ENCODE measurements at regions not wholly inside any gene's neighbourhood (a gene's known extent, or its start where the extent isn't known, plus 50 kb on each side); places are given as distances from the start of the nearest gene placed in this dataset.

DNA sequence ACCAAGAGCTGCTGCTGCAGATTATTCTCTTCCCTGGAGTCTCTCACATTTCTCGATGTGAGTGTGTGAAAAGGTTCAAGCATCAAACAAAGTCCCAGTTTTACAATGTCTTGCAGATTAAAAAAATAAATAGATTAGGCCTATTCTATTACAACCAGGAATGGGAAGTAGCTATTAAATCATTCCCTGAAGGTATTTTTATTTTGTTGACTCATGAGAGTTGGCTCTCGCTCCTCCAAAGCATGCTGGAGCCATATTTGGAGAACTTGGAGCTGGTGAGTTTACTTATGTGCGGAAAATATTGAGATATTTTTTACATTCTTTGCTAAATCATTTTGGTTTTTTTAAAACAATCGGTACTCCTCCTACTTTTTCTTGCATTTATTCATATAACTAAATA, 572.3 kb downstream of the ETNK1 start:
- TF ChIP-seq, protein P1, sequence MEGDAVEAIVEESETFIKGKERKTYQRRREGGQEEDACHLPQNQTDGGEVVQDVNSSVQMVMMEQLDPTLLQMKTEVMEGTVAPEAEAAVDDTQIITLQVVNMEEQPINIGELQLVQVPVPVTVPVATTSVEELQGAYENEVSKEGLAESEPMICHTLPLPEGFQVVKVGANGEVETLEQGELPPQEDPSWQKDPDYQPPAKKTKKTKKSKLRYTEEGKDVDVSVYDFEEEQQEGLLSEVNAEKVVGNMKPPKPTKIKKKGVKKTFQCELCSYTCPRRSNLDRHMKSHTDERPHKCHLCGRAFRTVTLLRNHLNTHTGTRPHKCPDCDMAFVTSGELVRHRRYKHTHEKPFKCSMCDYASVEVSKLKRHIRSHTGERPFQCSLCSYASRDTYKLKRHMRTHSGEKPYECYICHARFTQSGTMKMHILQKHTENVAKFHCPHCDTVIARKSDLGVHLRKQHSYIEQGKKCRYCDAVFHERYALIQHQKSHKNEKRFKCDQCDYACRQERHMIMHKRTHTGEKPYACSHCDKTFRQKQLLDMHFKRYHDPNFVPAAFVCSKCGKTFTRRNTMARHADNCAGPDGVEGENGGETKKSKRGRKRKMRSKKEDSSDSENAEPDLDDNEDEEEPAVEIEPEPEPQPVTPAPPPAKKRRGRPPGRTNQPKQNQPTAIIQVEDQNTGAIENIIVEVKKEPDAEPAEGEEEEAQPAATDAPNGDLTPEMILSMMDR (IDR thresholded peaks at IDR 0.05), result no peak
- no peak for TF ChIP-seq ZFX (IDR thresholded peaks at IDR 0.05; ENCODE audit: borderline replicate concordance)

Data from 22Rv1 (cell line).